Parathyroid adenoma (tissue), 2 donors: ENCODE measurements at regions not wholly inside any gene's neighbourhood (a gene's known extent, or its start where the extent isn't known, plus 50 kb on each side); places are given as distances from the start of the nearest gene placed in this dataset.

Experiments used
- H2AFZ ChIP-seq: fragments of 300-600 bp; sonication (generic); one replicate; pipeline ENCODE4 v1.7.0; 2017; ENCODE audit warnings: antibody characterized with exemption, mild to moderate bottlenecking
- H3K27ac ChIP-seq: fragments of 300-600 bp; sonication (generic); one replicate; pipeline ENCODE4 v1.7.0; 2017
- H3K27me3 ChIP-seq: fragments of 300-600 bp; sonication (generic); one replicate; pipeline ENCODE4 v1.7.0; 2017; ENCODE audit warnings: low read length; ENCODE audit not compliant: control insufficient read depth, insufficient read depth
- H3K36me3 ChIP-seq: fragments of 300-600 bp; sonication (generic); one replicate; pipeline ENCODE4 v1.7.0; 2017; ENCODE audit warnings: low read length; ENCODE audit not compliant: control insufficient read depth, insufficient read depth
- H3K4me1 ChIP-seq: fragments of 300-600 bp; sonication (generic); one replicate; pipeline ENCODE4 v1.7.0; 2017; ENCODE audit warnings: control low read depth
- H3K4me2 ChIP-seq: fragments of 300-600 bp; sonication (generic); one replicate; pipeline ENCODE4 v1.7.0; 2017; ENCODE audit warnings: low read length
- H3K4me3 ChIP-seq: fragments of 300-600 bp; sonication (generic); one replicate; pipeline ENCODE4 v1.7.0; 2017; ENCODE audit warnings: low read depth, low read length
- H3K79me2 ChIP-seq: fragments of 300-600 bp; sonication (generic); one replicate; pipeline ENCODE4 v1.7.0; 2017; ENCODE audit warnings: control low read depth
- H3K9ac ChIP-seq: fragments of 300-600 bp; sonication (generic); one replicate; pipeline ENCODE4 v1.7.0; 2017; ENCODE audit warnings: mild to moderate bottlenecking
- H3K9me3 ChIP-seq: fragments of 300-600 bp; sonication (generic); one replicate; pipeline ENCODE4 v1.7.0; 2017; ENCODE audit warnings: low read length; ENCODE audit not compliant: control insufficient read depth
- TF ChIP-seq, protein P1 (sequence below): fragments of 300-600 bp; sonication (generic); IDR thresholded peaks from one replicate; pipeline ENCODE4 v1.7.0; 2017; ENCODE audit warnings: antibody characterized with exemption, mild to moderate bottlenecking
- donor health status: primary hyperparathyroidism.

DNA sequence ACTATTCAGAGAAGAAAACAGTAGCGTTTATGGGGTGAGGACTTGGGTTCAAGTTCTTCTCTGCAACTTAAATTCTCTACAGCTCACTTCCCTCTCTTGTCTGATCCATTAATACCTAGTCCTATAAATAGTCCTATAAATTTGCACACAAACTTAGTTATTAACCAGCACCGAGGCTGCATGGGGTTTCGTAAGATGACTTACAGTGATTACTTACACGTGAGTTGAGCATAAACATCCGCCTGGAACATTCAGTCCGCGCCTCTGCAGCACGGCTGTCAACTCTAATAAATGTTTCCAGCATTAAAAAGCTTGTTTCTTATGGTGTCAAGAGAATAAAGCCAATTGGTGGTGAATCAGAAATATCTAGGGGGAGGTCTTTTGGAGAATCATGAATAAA lies 103.0 kb upstream of the ENPP6 start:
- Histone ChIP-seq H3K36me3 (no peaks in the 10 kb centered on the region), H3K9me3 (no peaks in the 10 kb centered on the region), H3K27me3 (no peaks in the 10 kb centered on the region), H2AFZ (no peak overlapping the region), H3K4me3 (no peak overlapping the region), H3K4me1 (no peaks in the 10 kb centered on the region), H3K79me2 (no peaks in the 10 kb centered on the region), H3K27ac (no peak overlapping the region), H3K9ac (no peak overlapping the region), H3K4me2 (no peak overlapping the region)
- TF ChIP-seq, protein P1, sequence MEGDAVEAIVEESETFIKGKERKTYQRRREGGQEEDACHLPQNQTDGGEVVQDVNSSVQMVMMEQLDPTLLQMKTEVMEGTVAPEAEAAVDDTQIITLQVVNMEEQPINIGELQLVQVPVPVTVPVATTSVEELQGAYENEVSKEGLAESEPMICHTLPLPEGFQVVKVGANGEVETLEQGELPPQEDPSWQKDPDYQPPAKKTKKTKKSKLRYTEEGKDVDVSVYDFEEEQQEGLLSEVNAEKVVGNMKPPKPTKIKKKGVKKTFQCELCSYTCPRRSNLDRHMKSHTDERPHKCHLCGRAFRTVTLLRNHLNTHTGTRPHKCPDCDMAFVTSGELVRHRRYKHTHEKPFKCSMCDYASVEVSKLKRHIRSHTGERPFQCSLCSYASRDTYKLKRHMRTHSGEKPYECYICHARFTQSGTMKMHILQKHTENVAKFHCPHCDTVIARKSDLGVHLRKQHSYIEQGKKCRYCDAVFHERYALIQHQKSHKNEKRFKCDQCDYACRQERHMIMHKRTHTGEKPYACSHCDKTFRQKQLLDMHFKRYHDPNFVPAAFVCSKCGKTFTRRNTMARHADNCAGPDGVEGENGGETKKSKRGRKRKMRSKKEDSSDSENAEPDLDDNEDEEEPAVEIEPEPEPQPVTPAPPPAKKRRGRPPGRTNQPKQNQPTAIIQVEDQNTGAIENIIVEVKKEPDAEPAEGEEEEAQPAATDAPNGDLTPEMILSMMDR = no peak

DNA sequence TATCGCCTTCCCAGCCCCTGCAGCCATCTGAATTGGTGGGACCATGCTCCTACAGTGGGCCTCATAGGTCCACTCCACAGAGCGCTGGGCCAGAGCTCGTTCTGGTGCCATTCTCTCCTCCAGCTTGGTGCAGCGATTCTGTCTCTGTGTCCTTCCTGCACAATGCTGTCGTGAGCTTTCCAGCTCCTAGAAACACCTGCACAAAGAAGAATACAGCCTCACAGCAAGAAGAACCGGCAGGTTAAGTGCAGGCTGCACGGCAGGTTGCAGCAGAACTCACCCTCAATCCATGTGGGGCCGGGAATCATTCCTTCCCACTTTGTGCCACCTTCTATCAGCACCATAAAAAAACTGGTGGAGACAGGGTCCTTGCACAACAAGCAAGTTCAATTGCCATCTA lies 101.2 kb upstream of the ENPP6 start:
- H3K4me1 ChIP-seq = no peaks in the 10 kb centered on the region
- TF ChIP-seq, protein P1 = no peak
- no peak overlapping the region for H3K27ac ChIP-seq

DNA sequence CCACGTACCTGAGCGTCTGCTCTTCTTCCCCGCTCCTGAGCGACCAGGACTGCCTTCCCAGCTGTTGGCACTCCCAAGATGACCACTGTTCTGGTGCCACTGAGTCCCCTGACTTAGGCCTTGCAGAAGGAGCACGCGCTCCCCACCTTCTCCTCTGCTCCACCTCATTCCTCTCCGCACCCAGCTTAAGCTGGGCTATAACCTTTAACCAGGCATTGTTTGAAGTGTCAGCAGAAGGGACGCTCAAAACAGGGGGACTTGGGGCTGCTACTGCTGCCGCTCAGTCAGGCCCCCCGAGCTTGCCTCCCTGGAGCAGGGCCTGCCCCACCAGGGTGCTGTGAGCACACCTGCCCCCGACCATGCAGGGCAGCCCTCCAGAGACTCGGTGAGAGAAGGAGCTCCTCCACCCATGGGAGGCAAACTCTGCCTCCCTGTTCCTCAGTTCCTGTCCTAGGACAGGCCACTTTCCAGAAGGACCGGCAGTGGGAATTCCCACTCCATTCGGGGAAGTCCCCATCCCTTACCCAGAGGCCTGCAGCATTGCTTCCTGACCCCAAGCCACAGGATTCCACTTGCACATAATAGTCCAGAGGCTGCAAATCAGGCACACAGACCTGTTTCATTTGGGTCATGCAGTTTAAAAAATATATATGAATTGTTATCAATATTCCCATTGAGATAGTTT lies 99.7 kb upstream of the ENPP6 start:
- Histone ChIP-seq H3K27ac (no peak overlapping the region), H3K4me1 (no peaks in the 10 kb centered on the region)

More for the DNA sequence above, 101.2 kb upstream of the ENPP6 start:
- Histone ChIP-seq H3K4me2 (no peak overlapping the region), H3K36me3 (no peaks in the 10 kb centered on the region), H2AFZ (no peak overlapping the region), H3K79me2 (no peaks in the 10 kb centered on the region), H3K9ac (no peak overlapping the region), H3K4me3 (no peak overlapping the region), H3K9me3 (no peaks in the 10 kb centered on the region), H3K27me3 (no peaks in the 10 kb centered on the region)

DNA sequence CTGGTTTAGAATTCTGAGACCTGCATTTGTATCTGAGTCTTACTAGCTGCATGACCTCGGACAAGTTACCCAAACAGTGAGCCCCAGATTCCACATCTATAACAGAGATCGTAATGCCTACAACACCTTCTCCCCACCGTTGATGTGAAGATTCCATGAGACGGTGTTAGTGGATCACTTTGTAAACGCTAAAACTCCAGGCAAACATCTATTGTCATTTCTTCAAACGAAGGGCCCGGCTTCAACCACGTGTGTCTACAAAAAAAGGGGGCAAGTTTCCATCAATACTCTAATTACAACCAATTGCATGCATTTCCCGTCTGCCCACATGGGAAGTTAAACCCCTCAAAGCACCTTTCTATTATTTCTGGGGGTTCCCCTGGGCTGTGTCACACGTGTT lies 99.1 kb upstream of the ENPP6 start:
- no peak overlapping the region for H3K4me3 ChIP-seq
- TF ChIP-seq, protein P1 = no peak
- H3K9ac ChIP-seq = no peak overlapping the region
- H3K9me3 ChIP-seq = no peaks in the 10 kb centered on the region
- no peak overlapping the region for H3K27ac ChIP-seq
- H3K4me1 ChIP-seq = no peaks in the 10 kb centered on the region
- H2AFZ ChIP-seq = no peak overlapping the region
- no peaks in the 10 kb centered on the region for H3K79me2 ChIP-seq
- H3K27me3 ChIP-seq = no peaks in the 10 kb centered on the region
- H3K36me3 ChIP-seq = no peaks in the 10 kb centered on the region
- H3K4me2 ChIP-seq = no peak overlapping the region

More for the DNA sequence above, 99.7 kb upstream of the ENPP6 start:
- Histone ChIP-seq H3K4me2 (no peak overlapping the region), H3K36me3 (no peaks in the 10 kb centered on the region), H3K79me2 (no peaks in the 10 kb centered on the region), H3K9me3 (no peaks in the 10 kb centered on the region), H2AFZ (no peak overlapping the region), H3K9ac (no peak overlapping the region), H3K4me3 (no peak overlapping the region), H3K27me3 (no peaks in the 10 kb centered on the region)
- TF ChIP-seq, protein P1 = no peak
